ENCODE measurements at regions not wholly inside any gene's neighbourhood (a gene's known extent, or its start where the extent isn't known, plus 50 kb on each side); places are given as distances from the start of the nearest gene placed in this dataset.

DNA sequence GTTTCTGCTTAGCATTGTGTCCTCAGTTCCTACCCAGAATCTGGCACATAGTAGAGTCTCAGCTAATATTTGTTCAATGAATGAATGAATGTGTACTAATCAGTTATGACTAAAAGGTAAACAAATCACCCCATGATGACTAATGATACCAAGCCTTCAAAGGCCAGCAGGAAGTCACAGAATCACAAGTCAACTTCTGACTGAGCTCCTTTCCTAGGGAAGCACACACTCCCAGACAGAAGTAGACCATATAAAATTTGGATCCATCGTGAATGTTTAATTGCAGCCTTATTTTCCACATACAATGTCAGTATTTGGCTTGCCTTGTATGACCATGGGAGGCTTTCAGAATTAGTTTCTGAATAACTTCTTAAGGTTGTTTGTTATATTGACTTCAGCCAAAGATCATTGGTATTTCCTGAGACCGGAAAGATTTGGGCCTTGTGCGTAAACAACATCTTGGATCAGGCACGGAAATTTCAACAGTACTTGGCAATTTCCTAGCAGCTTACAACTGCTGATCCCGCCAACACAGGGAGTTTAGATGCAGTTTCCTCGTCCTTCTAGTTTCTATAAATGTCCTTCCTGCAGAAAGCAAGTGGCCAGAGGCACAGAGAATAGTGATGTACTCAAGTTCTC is 185.9 kb upstream of the ATP1B1 start:
- H3K4me1 Mint-ChIP-seq (ENCODE audit: low read depth, unreplicated experiment) = no peaks in the 10 kb centered on the region
- no peaks in the 10 kb centered on the region for H3K9me3 Mint-ChIP-seq (ENCODE audit: unreplicated experiment)
- H3K79me2 ChIP-seq (ENCODE audit: insufficient read depth, low read length) = no peaks in the 10 kb centered on the region
- no peaks in the 10 kb centered on the region for H3K27me3 ChIP-seq (ENCODE audit: insufficient read depth, low read length)
- DNase-seq (ENCODE audit: low read depth) (no peak), FAIRE-seq (peak; percentile 43)
- no peak overlapping the region for H3K27ac ChIP-seq (ENCODE audit: low read depth, low read length)
- H3K4me1 ChIP-seq (ENCODE audit: insufficient read depth, low read length) = no peaks in the 10 kb centered on the region
- no peak overlapping the region for H3K4me3 ChIP-seq (ENCODE audit: insufficient read depth, low read depth, low read length)
- no peak overlapping the region for H3K9ac ChIP-seq (ENCODE audit: low read length)
- H3K27me3 Mint-ChIP-seq (ENCODE audit: low read depth, unreplicated experiment) = no peaks in the 10 kb centered on the region
- H3K4me2 ChIP-seq (ENCODE audit: low read length) = no peak overlapping the region
- H4K20me1 ChIP-seq (ENCODE audit: insufficient read depth, low read length) = no peaks in the 10 kb centered on the region
- H3K36me3 Mint-ChIP-seq (ENCODE audit: low read depth, unreplicated experiment) = no peaks in the 10 kb centered on the region
- TF ChIP-seq EZH2 (IDR thresholded peaks at IDR 0.05; ENCODE audit: insufficient read depth, low read length) (no peak), CTCF (IDR thresholded peaks at IDR 0.05; ENCODE audit: insufficient read depth, low read depth, low read length) (no peak)
- H3K4me3 Mint-ChIP-seq (ENCODE audit: unreplicated experiment) = no peak overlapping the region
- no peak overlapping the region for H3K27ac Mint-ChIP-seq (ENCODE audit: unreplicated experiment)
- H2AFZ ChIP-seq (ENCODE audit: low read depth, low read length) = no peak overlapping the region
- H3K9me3 ChIP-seq (ENCODE audit: insufficient read depth, low read depth, low read length) = no peaks in the 10 kb centered on the region
- H3K36me3 ChIP-seq (ENCODE audit: insufficient read depth, low read length) = no peaks in the 10 kb centered on the region

- H2AFZ ChIP-seq (ENCODE audit: low read depth, low read length) = no peak overlapping the region
- no peaks in the 10 kb centered on the region for H3K36me3 Mint-ChIP-seq (ENCODE audit: low read depth, unreplicated experiment)
- no peaks in the 10 kb centered on the region for H3K4me1 Mint-ChIP-seq (ENCODE audit: low read depth, unreplicated experiment)
- no peak overlapping the region for H3K27ac Mint-ChIP-seq (ENCODE audit: unreplicated experiment)
- no peak overlapping the region for H3K4me3 ChIP-seq (ENCODE audit: insufficient read depth, low read depth, low read length)
- no peak overlapping the region for H3K4me3 Mint-ChIP-seq (ENCODE audit: unreplicated experiment)
- no peaks in the 10 kb centered on the region for H3K4me1 ChIP-seq (ENCODE audit: insufficient read depth, low read length)
- no peak overlapping the region for H3K4me2 ChIP-seq (ENCODE audit: low read length)
- FAIRE-seq = no peak
- no peaks in the 10 kb centered on the region for H3K27me3 ChIP-seq (ENCODE audit: insufficient read depth, low read length)
- no peak for DNase-seq (ENCODE audit: low read depth)
- no peaks in the 10 kb centered on the region for H3K9me3 Mint-ChIP-seq (ENCODE audit: unreplicated experiment)
- H3K27ac ChIP-seq (ENCODE audit: low read depth, low read length) = no peak overlapping the region
- no peaks in the 10 kb centered on the region for H3K9me3 ChIP-seq (ENCODE audit: insufficient read depth, low read depth, low read length)
- H3K27me3 Mint-ChIP-seq (ENCODE audit: low read depth, unreplicated experiment) = no peaks in the 10 kb centered on the region
- TF ChIP-seq EZH2 (IDR thresholded peaks at IDR 0.05; ENCODE audit: insufficient read depth, low read length) = no peak
- TF ChIP-seq CTCF (IDR thresholded peaks at IDR 0.05; ENCODE audit: insufficient read depth, low read depth, low read length) = no peak
- H3K9ac ChIP-seq (ENCODE audit: low read length) = no peak overlapping the region
- H4K20me1 ChIP-seq (ENCODE audit: insufficient read depth, low read length) = no peaks in the 10 kb centered on the region
- H3K79me2 ChIP-seq (ENCODE audit: insufficient read depth, low read length) = no peaks in the 10 kb centered on the region
- no peaks in the 10 kb centered on the region for H3K36me3 ChIP-seq (ENCODE audit: insufficient read depth, low read length)
These were observed 184.9 kb upstream of the ATP1B1 start for GRCh38 chr1:168921629-168922028.

DNA sequence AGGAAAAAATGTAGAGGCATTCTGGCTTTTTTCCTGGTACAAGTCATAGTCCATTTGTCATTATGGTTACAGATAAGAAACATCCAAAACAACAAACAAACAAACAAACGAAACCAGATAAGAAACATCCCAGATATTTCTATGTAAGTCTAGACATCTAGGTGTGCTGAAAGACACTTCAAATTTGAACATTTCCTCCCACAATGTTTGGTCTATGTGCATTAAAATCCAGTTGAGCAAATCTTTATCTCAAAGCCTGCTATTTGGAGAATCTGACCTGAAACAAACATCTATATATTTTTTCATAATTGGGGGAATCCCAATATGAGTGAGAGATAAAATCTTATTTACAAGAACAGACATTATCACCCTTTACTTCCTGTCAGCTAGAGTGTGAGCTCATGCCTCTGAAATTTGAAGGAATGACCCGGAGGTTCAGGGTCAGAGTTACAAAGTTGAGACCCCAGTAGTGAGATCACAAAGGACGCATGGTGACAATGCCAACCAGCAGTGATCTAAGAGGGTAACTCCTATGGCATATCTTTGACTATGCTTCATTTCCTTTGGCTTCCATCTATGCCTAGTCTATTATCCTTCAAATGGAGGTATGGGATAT is 182.9 kb upstream of the ATP1B1 start:
- no peaks in the 10 kb centered on the region for H3K27me3 Mint-ChIP-seq (ENCODE audit: low read depth, unreplicated experiment)
- TF ChIP-seq CTCF (IDR thresholded peaks at IDR 0.05; ENCODE audit: insufficient read depth, low read depth, low read length) = no peak
- no peak for TF ChIP-seq EZH2 (IDR thresholded peaks at IDR 0.05; ENCODE audit: insufficient read depth, low read length)
- Histone ChIP-seq H3K27me3 (ENCODE audit: insufficient read depth, low read length) (no peaks in the 10 kb centered on the region), H3K9ac (ENCODE audit: low read length) (no peak overlapping the region), H3K27ac (ENCODE audit: low read depth, low read length) (no peak overlapping the region), H3K4me3 (ENCODE audit: insufficient read depth, low read depth, low read length) (no peak overlapping the region), H4K20me1 (ENCODE audit: insufficient read depth, low read length) (no peaks in the 10 kb centered on the region), H3K4me1 (ENCODE audit: insufficient read depth, low read length) (no peaks in the 10 kb centered on the region), H3K4me2 (ENCODE audit: low read length) (no peak overlapping the region), H3K79me2 (ENCODE audit: insufficient read depth, low read length) (no peaks in the 10 kb centered on the region), H2AFZ (ENCODE audit: low read depth, low read length) (no peak overlapping the region), H3K9me3 (ENCODE audit: insufficient read depth, low read depth, low read length) (no peaks in the 10 kb centered on the region), H3K36me3 (ENCODE audit: insufficient read depth, low read length) (no peaks in the 10 kb centered on the region)
- FAIRE-seq = no peak
- no peak for DNase-seq (ENCODE audit: low read depth)
- H3K36me3 Mint-ChIP-seq (ENCODE audit: low read depth, unreplicated experiment) = no peaks in the 10 kb centered on the region
- H3K4me3 Mint-ChIP-seq (ENCODE audit: unreplicated experiment) = no peak overlapping the region
- H3K27ac Mint-ChIP-seq (ENCODE audit: unreplicated experiment) = no peak overlapping the region
- no peaks in the 10 kb centered on the region for H3K9me3 Mint-ChIP-seq (ENCODE audit: unreplicated experiment)
- H3K4me1 Mint-ChIP-seq (ENCODE audit: low read depth, unreplicated experiment) = no peaks in the 10 kb centered on the region

All from astrocyte (in vitro differentiated cells and primary cell).